ENCODE measurements at regions not wholly inside any gene's neighbourhood (a gene's known extent, or its start where the extent isn't known, plus 50 kb on each side); places are given as distances from the start of the nearest gene placed in this dataset.
"Not testable (repeated sequence)": the region's sequence is repeated elsewhere in the genome, so short reads cannot be mapped to it uniquely, and the experiment has no call there.

DNA sequence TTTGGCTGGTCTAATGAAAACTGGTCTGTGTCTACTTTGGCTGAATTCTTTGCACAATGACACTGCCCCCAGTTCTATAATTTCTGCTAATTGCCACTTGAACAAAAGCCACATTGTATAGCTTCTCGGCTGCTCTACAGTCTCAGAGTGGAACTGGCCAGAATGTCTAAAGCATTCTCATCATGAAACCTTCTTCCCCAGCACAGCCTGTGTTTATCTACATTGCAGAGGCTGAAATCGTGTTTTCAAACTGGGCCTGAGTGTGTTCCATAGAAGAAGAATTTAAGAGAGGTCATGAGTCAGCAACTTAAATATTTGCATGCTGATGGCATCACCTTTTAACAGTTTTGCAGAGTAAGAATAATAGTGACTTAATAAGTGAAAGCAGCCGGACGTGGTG lies 177.2 kb downstream of the BUB3 start:
- Mint-ChIP-seq H3K27me3 (ENCODE audit: low read depth) (peaks cover 2% of the 10 kb centered on the region), H3K4me3 (ENCODE audit: low read depth) (no peak overlapping the region), H3K9me3 (no peaks in the 10 kb centered on the region), H3K27ac (no peak overlapping the region), H3K4me1 (ENCODE audit: low read depth) (no peaks in the 10 kb centered on the region), H3K36me3 (ENCODE audit: low read depth) (no peaks in the 10 kb centered on the region)
- intact Hi-C loops (cut with micrococcal nuclease): no loop called here
- DNase-seq (ENCODE audit: low spot score): no peak

DNA sequence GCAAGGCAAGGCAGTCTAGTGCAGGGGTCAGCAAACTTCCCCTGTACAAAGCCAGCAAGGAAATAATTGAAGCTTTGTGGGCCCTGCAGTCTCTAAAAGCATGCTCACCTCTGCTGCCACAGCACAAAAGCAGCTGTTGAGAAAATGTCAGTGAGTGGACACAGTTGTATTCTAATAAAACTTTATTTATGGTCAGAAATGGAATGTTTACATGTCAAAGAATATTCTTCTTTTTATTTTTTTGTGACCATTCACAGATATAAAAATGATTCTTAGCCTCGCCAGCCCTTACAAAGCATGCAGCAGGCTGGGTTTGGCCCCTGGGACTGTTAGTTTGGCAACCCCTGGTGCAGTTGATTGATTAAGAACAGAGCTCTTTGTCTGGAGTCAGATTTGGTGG lies 192.4 kb downstream of the BUB3 start:
- intact Hi-C loops (cut with micrococcal nuclease): no loop called here
- H3K36me3 Mint-ChIP-seq (ENCODE audit: low read depth): no peaks in the 10 kb centered on the region
- no peaks in the 10 kb centered on the region for H3K9me3 Mint-ChIP-seq
- H3K27me3 Mint-ChIP-seq (ENCODE audit: low read depth): peaks cover 3% of the 10 kb centered on the region
- peak overlapping the region; percentile 49 for H3K27ac Mint-ChIP-seq
- H3K4me1 Mint-ChIP-seq (ENCODE audit: low read depth): no peaks in the 10 kb centered on the region
- no peak overlapping the region for H3K4me3 Mint-ChIP-seq (ENCODE audit: low read depth)
- no peak for DNase-seq (ENCODE audit: low spot score)

DNA sequence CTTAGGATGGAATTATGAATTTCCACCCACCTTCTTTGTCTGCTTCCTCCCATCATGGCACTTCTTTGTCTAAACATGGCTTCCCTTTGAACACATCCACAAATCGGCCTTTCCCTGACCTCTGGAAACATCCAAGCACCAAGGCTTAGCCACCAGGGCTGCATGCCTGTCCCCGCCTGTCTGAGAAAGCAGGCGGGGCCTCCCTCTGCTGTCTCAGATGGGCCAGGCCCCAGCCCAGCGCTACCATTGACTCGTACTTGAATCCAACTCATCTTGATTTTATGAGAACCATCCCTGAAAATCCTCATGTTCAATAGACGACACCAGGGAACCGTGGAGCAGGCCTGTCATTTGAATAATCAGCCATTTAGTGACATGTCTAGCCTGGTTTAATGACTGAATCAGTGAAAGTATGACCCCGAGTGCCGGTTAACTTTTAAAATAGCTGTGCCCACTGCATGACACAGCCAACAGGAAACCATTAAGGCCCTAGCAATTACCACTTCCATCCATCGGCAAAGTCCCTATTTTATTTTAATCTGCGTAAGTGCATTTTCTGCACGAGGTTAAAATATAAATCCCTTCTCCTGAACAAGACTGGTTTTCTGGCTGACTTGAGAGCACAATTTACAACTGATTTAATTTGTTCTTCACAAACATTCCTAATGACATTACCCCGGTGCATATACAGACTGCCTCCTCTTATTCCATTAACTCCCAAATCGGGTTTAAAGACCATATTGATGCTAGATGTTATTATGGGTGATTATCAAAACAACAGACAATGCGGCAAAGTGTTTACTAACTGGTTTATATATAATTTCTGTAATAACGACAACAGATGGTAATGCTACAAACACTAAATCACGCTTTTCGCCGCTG lies 194.7 kb downstream of the BUB3 start:
- H3K4me1 Mint-ChIP-seq (ENCODE audit: low read depth): no peaks in the 10 kb centered on the region
- H3K27ac Mint-ChIP-seq: no peak overlapping the region
- DNase-seq (ENCODE audit: low spot score): no peak
- H3K4me3 Mint-ChIP-seq (ENCODE audit: low read depth): no peak overlapping the region
- no peaks in the 10 kb centered on the region for H3K27me3 Mint-ChIP-seq (ENCODE audit: low read depth)
- intact Hi-C loops (cut with micrococcal nuclease): no loop called here
- no peaks in the 10 kb centered on the region for H3K36me3 Mint-ChIP-seq (ENCODE audit: low read depth)
- no peaks in the 10 kb centered on the region for H3K9me3 Mint-ChIP-seq

DNA sequence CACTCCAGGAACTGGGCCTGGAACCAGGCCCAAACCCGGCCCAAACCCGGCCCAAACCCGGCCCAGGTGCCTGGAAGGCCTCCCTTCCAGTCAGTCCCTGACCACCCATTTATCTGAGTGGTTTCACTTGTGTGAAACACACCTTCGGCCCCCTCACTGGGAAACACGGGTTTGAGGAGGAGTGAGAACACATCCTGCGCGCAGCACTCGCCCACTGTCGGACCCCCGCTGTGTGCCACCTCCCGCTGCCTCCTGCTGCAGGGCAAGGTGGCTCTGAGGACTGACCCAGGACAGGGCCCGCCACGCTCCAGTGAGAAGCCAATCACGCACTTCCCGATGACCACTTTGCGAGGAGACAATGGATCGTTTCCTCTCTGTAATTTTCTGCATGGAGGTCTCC lies 197.5 kb downstream of the BUB3 start:
- H3K36me3 Mint-ChIP-seq (ENCODE audit: low read depth): no peaks in the 10 kb centered on the region
- H3K9me3 Mint-ChIP-seq: no peaks in the 10 kb centered on the region
- no peak overlapping the region for H3K4me3 Mint-ChIP-seq (ENCODE audit: low read depth)
- intact Hi-C loops (cut with micrococcal nuclease): no loop called here
- H3K27ac Mint-ChIP-seq: no peak overlapping the region
- H3K27me3 Mint-ChIP-seq (ENCODE audit: low read depth): peaks cover 4% of the 10 kb centered on the region
- H3K4me1 Mint-ChIP-seq (ENCODE audit: low read depth): no peaks in the 10 kb centered on the region
- no peak for DNase-seq (ENCODE audit: low spot score)

DNA sequence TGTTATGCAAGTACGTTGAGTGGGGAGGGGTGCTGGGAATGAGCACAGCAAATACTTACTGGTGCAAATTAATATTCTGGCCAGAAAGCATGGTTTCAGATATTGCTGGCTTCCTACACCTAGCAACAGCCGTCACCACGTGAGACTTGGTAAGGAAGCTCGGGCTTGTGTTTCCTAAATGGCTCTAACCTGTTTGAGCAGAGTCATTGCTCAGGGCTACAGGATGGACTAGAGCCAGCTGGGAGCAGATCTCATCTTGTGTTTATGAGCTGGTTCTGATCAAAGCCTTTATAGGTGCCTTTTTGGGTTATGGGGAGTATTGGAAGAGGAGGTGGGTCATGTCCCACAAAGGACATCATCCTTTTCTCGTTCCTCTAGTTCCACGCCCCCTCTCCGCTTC lies 200.3 kb downstream of the BUB3 start:
- Mint-ChIP-seq H3K9me3 (no peaks in the 10 kb centered on the region), H3K36me3 (ENCODE audit: low read depth) (no peaks in the 10 kb centered on the region), H3K27ac (no peak overlapping the region), H3K4me1 (ENCODE audit: low read depth) (no peaks in the 10 kb centered on the region), H3K4me3 (ENCODE audit: low read depth) (no peak overlapping the region), H3K27me3 (ENCODE audit: low read depth) (peaks cover 4% of the 10 kb centered on the region)
- DNase-seq (ENCODE audit: low spot score): no peak
- intact Hi-C loops (cut with micrococcal nuclease): no loop called here

DNA sequence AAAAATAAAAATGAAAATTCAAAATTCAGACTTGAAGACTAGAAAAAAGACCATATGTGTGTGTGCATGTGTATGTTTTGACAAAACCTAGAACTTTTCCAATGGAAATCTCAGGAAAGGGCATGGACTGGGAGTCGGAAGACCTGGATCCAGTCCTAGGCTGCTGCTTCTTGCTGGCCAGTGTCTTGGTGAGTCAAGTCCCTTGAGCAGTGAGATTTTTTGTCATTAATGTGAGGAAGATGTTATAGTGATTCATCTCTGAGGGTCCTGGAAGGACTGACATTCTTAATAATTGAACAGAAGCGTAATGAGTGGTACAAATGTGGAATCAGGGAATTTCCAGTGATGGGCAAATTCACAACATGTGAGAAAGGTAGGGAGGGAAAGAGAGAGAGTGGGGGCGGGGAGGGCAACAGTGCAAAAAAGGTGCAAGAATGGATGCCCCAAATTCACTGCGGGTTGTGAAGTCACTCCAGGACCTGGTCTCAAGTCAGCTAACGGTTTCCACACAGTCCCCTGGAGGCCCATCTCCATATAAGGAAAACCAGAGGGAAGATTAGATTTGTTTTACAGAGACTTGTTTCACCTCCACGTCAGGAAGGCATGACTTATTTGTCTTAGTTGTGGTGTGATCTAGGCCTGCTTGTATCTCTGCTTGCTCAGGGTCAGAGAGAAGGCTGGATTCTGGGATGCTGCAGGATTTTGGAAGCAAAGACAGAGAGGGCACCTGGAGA lies 201.7 kb downstream of the BUB3 start:
- Mint-ChIP-seq H3K27me3 (ENCODE audit: low read depth) (peaks cover 4% of the 10 kb centered on the region), H3K9me3 (no peaks in the 10 kb centered on the region), H3K4me3 (ENCODE audit: low read depth) (no peak overlapping the region), H3K36me3 (ENCODE audit: low read depth) (no peaks in the 10 kb centered on the region), H3K27ac (no peak overlapping the region), H3K4me1 (ENCODE audit: low read depth) (no peaks in the 10 kb centered on the region)
- DNase-seq (ENCODE audit: low spot score): no peak
- intact Hi-C loops (cut with micrococcal nuclease): no loop called here

DNA sequence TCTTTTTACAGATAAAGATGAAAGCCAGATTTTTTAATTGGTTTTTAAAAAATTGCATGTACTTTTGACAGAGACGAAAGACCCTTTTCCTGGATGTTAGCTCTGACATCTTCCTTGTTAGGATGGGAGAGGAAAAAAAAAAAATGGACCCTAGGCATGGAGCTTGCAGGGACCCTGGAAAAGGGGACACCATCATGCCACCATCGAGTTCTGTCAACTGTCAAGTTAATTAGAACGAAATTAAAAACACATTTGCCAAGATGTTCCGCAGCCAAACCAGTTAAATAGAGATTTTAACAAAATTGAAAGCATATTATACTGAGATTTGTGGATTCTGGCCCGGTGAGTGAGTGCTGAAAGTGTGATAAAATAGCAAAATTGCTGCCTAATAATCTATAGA lies 202.6 kb downstream of the BUB3 start:
- Mint-ChIP-seq H3K27ac (no peak overlapping the region), H3K27me3 (ENCODE audit: low read depth) (peaks cover 4% of the 10 kb centered on the region), H3K36me3 (ENCODE audit: low read depth) (no peaks in the 10 kb centered on the region), H3K9me3 (no peaks in the 10 kb centered on the region), H3K4me3 (ENCODE audit: low read depth) (no peak overlapping the region), H3K4me1 (ENCODE audit: low read depth) (no peaks in the 10 kb centered on the region)
- DNase-seq (ENCODE audit: low spot score): no peak
- intact Hi-C loops (cut with micrococcal nuclease): no loop called here

DNA sequence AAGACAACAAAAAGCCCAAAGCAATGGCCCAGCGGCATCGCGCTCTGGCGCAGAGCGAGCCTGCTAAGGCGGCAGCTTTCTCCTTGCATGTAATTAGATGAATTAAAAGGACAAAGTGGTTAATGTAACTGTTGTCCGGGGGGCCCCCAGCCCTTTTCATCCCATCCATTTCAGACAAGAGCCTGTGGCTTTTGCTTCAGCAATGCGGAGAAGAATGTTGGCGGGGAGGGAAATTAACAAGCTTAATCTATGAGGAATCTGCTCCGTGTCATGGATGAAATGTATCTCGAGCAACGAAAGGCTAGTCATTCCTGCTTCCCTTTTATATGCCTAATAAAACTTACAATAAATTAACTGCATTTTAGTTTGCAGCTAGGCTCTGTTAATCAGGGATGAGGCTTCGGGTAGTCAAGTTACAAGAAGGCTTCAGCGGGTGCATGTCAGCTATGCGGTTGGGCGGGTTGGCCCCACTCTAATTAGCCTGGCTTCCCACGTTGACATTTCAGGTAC lies 203.3 kb downstream of the BUB3 start:
- no peak for DNase-seq (ENCODE audit: low spot score)
- Mint-ChIP-seq H3K36me3 (ENCODE audit: low read depth) (no peaks in the 10 kb centered on the region), H3K4me1 (ENCODE audit: low read depth) (no peaks in the 10 kb centered on the region), H3K4me3 (ENCODE audit: low read depth) (no peak overlapping the region), H3K9me3 (no peaks in the 10 kb centered on the region), H3K27ac (no peak overlapping the region), H3K27me3 (ENCODE audit: low read depth) (peaks cover 4% of the 10 kb centered on the region)
- intact Hi-C loops (cut with micrococcal nuclease): no loop called here

DNA sequence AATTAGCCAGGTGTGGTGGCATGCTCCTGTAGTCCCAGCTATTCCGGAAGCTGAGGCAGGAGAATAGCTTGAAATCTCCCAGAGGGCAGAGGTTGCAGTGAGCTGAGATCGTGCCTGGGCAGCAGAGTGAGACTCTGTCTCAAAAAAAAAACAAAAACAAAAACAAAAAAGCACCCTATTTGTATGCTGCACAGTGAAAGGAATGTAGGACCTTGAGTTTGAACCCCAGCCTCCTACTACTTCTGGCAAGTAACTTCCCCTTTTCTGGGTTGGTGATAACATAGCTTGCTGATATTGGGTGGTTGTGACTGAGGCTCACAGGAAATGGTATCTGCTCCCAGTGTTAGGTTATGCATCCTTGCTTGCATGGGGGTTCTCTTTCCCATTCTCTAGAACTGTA lies 205.3 kb downstream of the BUB3 start:
- intact Hi-C loops (cut with micrococcal nuclease): no loop called here
- no peak for DNase-seq (ENCODE audit: low spot score)
- Mint-ChIP-seq H3K36me3 (ENCODE audit: low read depth) (no peaks in the 10 kb centered on the region), H3K27me3 (ENCODE audit: low read depth) (peaks cover 4% of the 10 kb centered on the region), H3K27ac (no peak overlapping the region), H3K9me3 (no peaks in the 10 kb centered on the region), H3K4me3 (ENCODE audit: low read depth) (no peak overlapping the region), H3K4me1 (ENCODE audit: low read depth) (no peaks in the 10 kb centered on the region)

DNA sequence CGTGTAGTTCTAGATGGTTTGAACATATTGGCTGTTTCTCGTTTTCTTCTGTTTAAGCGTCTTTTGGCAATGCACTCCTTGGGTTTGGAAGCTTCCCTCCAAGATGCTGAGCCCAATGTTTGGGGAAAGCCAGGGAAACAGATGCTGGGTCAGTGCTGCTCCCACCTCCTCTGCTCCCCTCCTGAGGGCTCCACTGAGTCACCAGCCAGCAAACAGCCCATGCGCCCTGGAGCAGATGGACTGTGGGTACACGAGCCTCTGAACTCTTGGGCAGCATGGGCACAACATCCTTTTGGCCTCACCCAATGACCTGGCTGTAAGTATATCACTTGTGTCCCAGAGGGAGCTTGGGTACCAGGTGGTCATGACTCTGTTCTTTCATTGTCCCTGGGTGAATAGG lies 207.6 kb downstream of the BUB3 start:
- no peak overlapping the region for H3K27ac Mint-ChIP-seq
- H3K4me1 Mint-ChIP-seq (ENCODE audit: low read depth): no peaks in the 10 kb centered on the region
- DNase-seq (ENCODE audit: low spot score): no peak
- intact Hi-C loops (cut with micrococcal nuclease): no loop called here
- no peak overlapping the region for H3K4me3 Mint-ChIP-seq (ENCODE audit: low read depth)
- H3K27me3 Mint-ChIP-seq (ENCODE audit: low read depth): no peaks in the 10 kb centered on the region
- H3K36me3 Mint-ChIP-seq (ENCODE audit: low read depth): no peaks in the 10 kb centered on the region
- no peaks in the 10 kb centered on the region for H3K9me3 Mint-ChIP-seq

DNA sequence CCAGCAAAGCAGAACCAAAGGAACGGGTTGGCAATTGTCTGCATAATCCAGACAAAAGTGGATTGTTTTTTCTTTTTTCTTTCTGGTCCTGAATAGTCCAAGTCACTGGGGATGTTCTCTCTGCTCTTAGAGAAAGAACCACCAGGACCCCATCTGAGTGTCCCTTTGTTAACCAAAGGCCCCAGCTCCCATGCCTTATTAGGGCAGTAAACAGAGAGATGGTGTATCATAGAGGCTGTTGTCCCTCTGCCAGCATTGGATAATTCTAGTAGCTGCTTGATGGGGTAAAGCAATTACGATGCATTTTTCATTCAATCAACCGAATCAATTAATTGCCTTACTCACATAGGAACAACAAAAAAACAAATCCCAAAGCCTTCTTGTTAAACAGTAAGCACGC lies 213.0 kb downstream of the BUB3 start:
- H3K27me3 Mint-ChIP-seq (ENCODE audit: low read depth): no peaks in the 10 kb centered on the region
- H3K27ac Mint-ChIP-seq: no peak overlapping the region
- no peak overlapping the region for H3K4me3 Mint-ChIP-seq (ENCODE audit: low read depth)
- no peaks in the 10 kb centered on the region for H3K4me1 Mint-ChIP-seq (ENCODE audit: low read depth)
- intact Hi-C loops (cut with micrococcal nuclease): no loop called here
- DNase-seq (ENCODE audit: low spot score): no peak
- H3K9me3 Mint-ChIP-seq: peaks cover 6% of the 10 kb centered on the region
- H3K36me3 Mint-ChIP-seq (ENCODE audit: low read depth): no peaks in the 10 kb centered on the region

DNA sequence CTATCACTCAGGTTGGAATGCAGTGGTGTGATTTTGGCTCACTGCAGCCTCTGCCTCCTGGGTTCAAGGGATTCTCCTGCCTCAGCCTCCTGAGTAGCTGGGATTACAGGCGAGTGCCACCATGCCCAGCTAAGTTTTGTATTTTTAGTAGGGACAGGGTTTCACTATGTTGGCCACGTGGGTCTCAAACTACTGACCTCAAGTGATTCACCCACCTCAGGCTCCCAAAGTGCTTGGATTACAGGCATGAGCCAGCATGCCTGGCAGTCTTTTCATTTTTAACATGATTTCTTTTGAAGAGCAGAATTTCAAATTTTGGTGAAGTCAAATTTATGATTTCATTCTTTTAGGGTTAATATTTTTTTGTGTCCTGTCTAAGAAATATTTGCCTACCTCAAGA lies 217.4 kb downstream of the BUB3 start:
- H3K27me3 Mint-ChIP-seq (ENCODE audit: low read depth); intact Hi-C loops (cut with micrococcal nuclease); H3K36me3 Mint-ChIP-seq (ENCODE audit: low read depth); H3K4me1 Mint-ChIP-seq (ENCODE audit: low read depth); H3K9me3 Mint-ChIP-seq; H3K27ac Mint-ChIP-seq; DNase-seq (ENCODE audit: low spot score); H3K4me3 Mint-ChIP-seq (ENCODE audit: low read depth): not testable (repeated sequence)

DNA sequence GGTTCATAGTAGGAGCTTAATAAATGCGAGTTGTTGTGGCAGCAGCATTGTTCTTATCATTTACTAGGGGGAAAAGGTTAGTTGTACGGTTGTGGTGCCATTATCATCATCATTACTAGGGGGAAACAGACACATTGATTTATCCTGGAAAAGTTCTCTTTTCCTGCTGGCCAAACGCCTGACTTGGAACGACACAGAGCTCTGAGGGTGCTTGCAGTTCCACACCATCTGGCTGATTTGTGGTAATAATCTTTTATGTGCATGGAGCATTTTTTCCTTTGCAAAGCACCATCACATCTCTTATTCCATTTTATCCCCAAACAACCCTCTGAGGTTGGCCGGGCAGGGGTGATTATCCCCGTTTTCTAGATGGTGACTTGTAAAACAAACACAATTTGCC lies 219.4 kb downstream of the BUB3 start:
- intact Hi-C loops (cut with micrococcal nuclease): no loop called here
- H3K4me3 Mint-ChIP-seq (ENCODE audit: low read depth): no peak overlapping the region
- no peaks in the 10 kb centered on the region for H3K36me3 Mint-ChIP-seq (ENCODE audit: low read depth)
- H3K27me3 Mint-ChIP-seq (ENCODE audit: low read depth): no peaks in the 10 kb centered on the region
- no peak for DNase-seq (ENCODE audit: low spot score)
- H3K4me1 Mint-ChIP-seq (ENCODE audit: low read depth): no peaks in the 10 kb centered on the region
- no peak overlapping the region for H3K27ac Mint-ChIP-seq
- H3K9me3 Mint-ChIP-seq: peaks cover 6% of the 10 kb centered on the region

All from activated T-helper 2 cell treated with anti-CD3 and anti-CD28 coated beads, Interferon-gamma antibody, Interleukin-2, Interleukin-4, amounts not matched to agents 10 μg/mL and 5 μg/mL and 100 μg/mL, durations not matched to agents 14 hours and 24 hours and 36 hours (primary cell).